ENCODE measurements at regions not wholly inside any gene's neighbourhood (a gene's known extent, or its start where the extent isn't known, plus 50 kb on each side); places are given as distances from the start of the nearest gene placed in this dataset.
A peak's percentile ranks its signal among the peaks of the same experiment; 100 is the strongest.

- no peak for ATAC-seq (ENCODE audit: low read depth in 2 of 2)
- Mint-ChIP-seq H3K27me3 (peaks cover 17% of the 10 kb centered on the region), H3K4me3 (no peak overlapping the region)
These were observed 65.6 kb upstream of the COPS8 start for GRCh38 chr2:237020090-237020489.

GRCh38 chr2:237022533-237022932 is 63.2 kb upstream of the COPS8 start:
- Histone ChIP-seq H3K27ac (ENCODE audit: insufficient read depth, low read length, poor library complexity, severe bottlenecking) (no peak overlapping the region), H3K36me3 (ENCODE audit: control insufficient read depth, insufficient read depth, low read length) (no peaks in the 10 kb centered on the region), H3K4me3 (ENCODE audit: low read depth, low read length) (no peak overlapping the region), H3K27me3 (ENCODE audit: control insufficient read depth, insufficient read depth, low read length) (peaks cover 7% of the 10 kb centered on the region), H3K4me1 (ENCODE audit: control insufficient read depth, insufficient read depth, low read length, poor library complexity, severe bottlenecking) (no peaks in the 10 kb centered on the region), H3K9me3 (ENCODE audit: control insufficient read depth in 2 of 2, low read length in 2 of 2) (peaks cover 0 to 5% of the 10 kb centered on the region in 2 experiments)
- Mint-ChIP-seq H3K27ac (no peak overlapping the region), H3K4me3 (no peak overlapping the region), H3K9me3 (no peaks in the 10 kb centered on the region), H3K4me1 (peaks cover 0 to 4% (median 0%) of the 10 kb centered on the region in 4 donors), H3K36me3 (no peaks in the 10 kb centered on the region), H3K27me3 (peaks cover 12% of the 10 kb centered on the region)
- no peak for ATAC-seq (ENCODE audit: low read depth in 2 of 2)
- no peak for DNase-seq

More at GRCh38 chr2:237020090-237020489, 65.6 kb upstream of the COPS8 start:
- Histone ChIP-seq H3K4me1 (ENCODE audit: control insufficient read depth, insufficient read depth, low read length, poor library complexity, severe bottlenecking) (no peaks in the 10 kb centered on the region), H3K36me3 (ENCODE audit: control insufficient read depth, insufficient read depth, low read length) (no peaks in the 10 kb centered on the region), H3K27me3 (ENCODE audit: control insufficient read depth, insufficient read depth, low read length) (peaks cover 7% of the 10 kb centered on the region), H3K4me3 (ENCODE audit: low read depth, low read length) (no peak overlapping the region), H3K27ac (ENCODE audit: insufficient read depth, low read length, poor library complexity, severe bottlenecking) (no peak overlapping the region), H3K9me3 (ENCODE audit: control insufficient read depth in 2 of 2, low read length in 2 of 2) (peaks cover 0 to 5% of the 10 kb centered on the region in 2 experiments)
- DNase-seq = no peak
- H3K9me3 Mint-ChIP-seq = no peaks in the 10 kb centered on the region
- H3K4me1 Mint-ChIP-seq = peaks cover 0 to 4% (median 0%) of the 10 kb centered on the region in 4 donors
- H3K36me3 Mint-ChIP-seq = no peaks in the 10 kb centered on the region
- no peak overlapping the region for H3K27ac Mint-ChIP-seq

DNA sequence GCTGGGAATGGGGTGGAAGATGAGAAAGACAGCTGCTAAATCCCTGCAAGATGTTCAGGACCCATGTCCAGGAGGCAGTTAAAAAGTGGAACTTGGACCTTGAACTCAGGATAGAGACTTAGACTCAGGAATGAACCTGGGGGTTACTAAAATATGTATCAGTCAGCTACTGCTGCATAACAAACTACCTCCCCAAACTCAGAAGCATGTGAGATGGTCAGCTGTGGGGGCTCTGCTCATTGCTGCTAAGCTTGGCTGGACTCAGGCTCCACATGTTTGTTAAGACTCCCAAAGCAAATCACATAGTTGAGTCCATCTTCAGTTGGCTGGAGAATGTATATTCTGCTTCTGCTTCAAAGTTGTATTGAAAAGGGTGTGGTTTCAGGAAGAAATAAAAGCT is 61.4 kb upstream of the COPS8 start:
- Mint-ChIP-seq H3K27ac (no peak overlapping the region), H3K9me3 (no peaks in the 10 kb centered on the region), H3K4me3 (no peak overlapping the region), H3K27me3 (peaks cover 9% of the 10 kb centered on the region), H3K36me3 (no peaks in the 10 kb centered on the region), H3K4me1 (peaks cover 0 to 4% (median 0%) of the 10 kb centered on the region in 4 donors)
- Histone ChIP-seq H3K4me3 (ENCODE audit: low read depth, low read length) (no peak overlapping the region), H3K4me1 (ENCODE audit: control insufficient read depth, insufficient read depth, low read length, poor library complexity, severe bottlenecking) (no peaks in the 10 kb centered on the region), H3K36me3 (ENCODE audit: control insufficient read depth, insufficient read depth, low read length) (no peaks in the 10 kb centered on the region), H3K27ac (ENCODE audit: insufficient read depth, low read length, poor library complexity, severe bottlenecking) (no peak overlapping the region), H3K9me3 (ENCODE audit: control insufficient read depth in 2 of 2, low read length in 2 of 2) (peaks cover 0 to 5% of the 10 kb centered on the region in 2 experiments), H3K27me3 (ENCODE audit: control insufficient read depth, insufficient read depth, low read length) (peaks cover 7% of the 10 kb centered on the region)
- DNase-seq = no peak
- no peak for ATAC-seq (ENCODE audit: low read depth in 2 of 2)

DNA sequence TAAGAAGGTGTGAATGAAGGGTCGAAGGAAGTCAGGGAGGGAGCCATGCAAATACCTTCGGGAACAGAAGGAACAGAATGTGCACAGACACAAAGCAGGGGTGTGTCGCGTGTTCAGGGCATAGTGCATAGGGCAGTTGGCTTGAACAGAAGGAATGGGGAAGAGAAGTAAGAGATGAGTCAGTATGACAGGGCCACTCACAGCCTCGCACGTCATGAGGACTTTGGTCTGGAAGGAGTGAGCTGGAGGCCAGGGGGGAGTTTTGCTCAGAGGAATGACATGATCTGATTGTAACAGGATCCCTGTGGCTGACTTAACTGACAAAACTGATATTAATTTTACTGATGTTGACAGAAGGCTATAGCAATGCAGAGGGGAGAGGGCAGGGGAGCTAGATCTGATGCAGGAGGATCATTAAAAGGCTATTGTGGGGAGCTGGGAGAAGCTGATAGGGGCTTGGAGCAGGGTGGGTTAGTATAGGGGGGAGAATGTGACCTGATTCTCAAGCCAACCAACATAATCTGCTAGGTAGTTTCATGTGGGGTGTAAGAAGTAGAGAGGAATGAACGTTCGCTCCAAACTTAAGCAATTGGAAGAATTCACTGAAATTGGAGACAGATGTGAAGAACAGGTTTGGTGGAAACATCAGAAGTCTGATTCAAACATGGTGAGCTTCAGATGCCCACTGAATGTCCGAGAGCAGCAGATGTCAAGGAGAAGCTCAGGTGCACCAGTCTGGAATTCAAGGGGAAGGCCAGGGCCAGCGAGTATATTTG is 60.4 kb upstream of the COPS8 start:
- Mint-ChIP-seq H3K4me1 (peaks cover 0 to 4% (median 0%) of the 10 kb centered on the region in 4 donors), H3K36me3 (no peaks in the 10 kb centered on the region), H3K27me3 (no peaks in the 10 kb centered on the region), H3K4me3 (no peak overlapping the region), H3K27ac (no peak overlapping the region), H3K9me3 (no peaks in the 10 kb centered on the region)
- Histone ChIP-seq H3K4me3 (ENCODE audit: low read depth, low read length) (no peak overlapping the region), H3K27ac (ENCODE audit: insufficient read depth, low read length, poor library complexity, severe bottlenecking) (no peak overlapping the region), H3K36me3 (ENCODE audit: control insufficient read depth, insufficient read depth, low read length) (no peaks in the 10 kb centered on the region), H3K9me3 (ENCODE audit: control insufficient read depth in 2 of 2, low read length in 2 of 2) (peaks cover 0 to 5% of the 10 kb centered on the region in 2 experiments), H3K27me3 (ENCODE audit: control insufficient read depth, insufficient read depth, low read length) (peaks cover 7% of the 10 kb centered on the region), H3K4me1 (ENCODE audit: control insufficient read depth, insufficient read depth, low read length, poor library complexity, severe bottlenecking) (no peaks in the 10 kb centered on the region)
- ATAC-seq (ENCODE audit: low read depth in 2 of 2) (no peak), DNase-seq (no peak)

DNA sequence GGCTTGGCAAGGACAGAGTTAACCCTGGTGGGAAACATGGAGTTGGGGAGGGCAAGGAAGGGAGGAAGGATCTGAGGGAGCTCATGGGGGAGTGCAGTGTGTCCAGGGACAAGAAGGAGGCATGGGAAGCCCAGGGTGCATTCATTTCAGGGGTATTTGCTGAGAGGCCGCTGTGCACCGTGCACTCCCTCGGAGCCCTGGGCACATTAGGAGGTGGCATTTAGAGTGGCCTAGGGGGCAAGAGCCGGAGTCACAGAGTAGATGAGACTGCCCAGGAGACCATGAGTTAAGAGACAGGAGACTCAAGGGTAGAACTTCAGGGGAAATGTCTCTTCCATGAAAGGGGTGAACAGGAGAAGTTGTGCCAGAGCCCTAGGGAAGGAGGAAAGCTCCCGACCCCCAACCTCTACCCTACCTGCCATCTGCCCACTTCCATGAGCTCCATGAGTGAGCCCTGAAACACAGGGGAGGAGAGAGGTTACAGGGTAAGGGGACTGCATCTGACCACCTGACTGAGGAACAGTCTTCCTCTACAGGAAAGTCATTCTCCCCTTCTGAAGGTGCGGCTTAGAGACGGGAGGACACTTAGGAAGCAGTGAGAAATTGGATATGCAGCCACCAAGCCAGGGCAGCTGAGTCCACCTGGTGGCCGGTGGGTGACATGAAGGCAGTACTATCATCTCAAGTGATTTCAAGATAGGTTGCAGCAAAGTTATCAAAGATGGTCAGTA is 58.5 kb upstream of the COPS8 start:
- no peak for ATAC-seq (ENCODE audit: low read depth in 2 of 2)
- H3K27ac Mint-ChIP-seq = no peak overlapping the region
- Histone ChIP-seq H3K36me3 (ENCODE audit: control insufficient read depth, insufficient read depth, low read length) (no peaks in the 10 kb centered on the region), H3K4me3 (ENCODE audit: low read depth, low read length) (no peak overlapping the region), H3K9me3 (ENCODE audit: control insufficient read depth in 2 of 2, low read length in 2 of 2) (peaks cover 0 to 5% of the 10 kb centered on the region in 2 experiments), H3K4me1 (ENCODE audit: control insufficient read depth, insufficient read depth, low read length, poor library complexity, severe bottlenecking) (no peaks in the 10 kb centered on the region), H3K27me3 (ENCODE audit: control insufficient read depth, insufficient read depth, low read length) (peaks cover 7% of the 10 kb centered on the region), H3K27ac (ENCODE audit: insufficient read depth, low read length, poor library complexity, severe bottlenecking) (no peak overlapping the region)
- H3K9me3 Mint-ChIP-seq = no peaks in the 10 kb centered on the region
- no peaks in the 10 kb centered on the region for H3K4me1 Mint-ChIP-seq
- H3K27me3 Mint-ChIP-seq = no peaks in the 10 kb centered on the region
- peak in 2 of 3 donors; percentile 8 to 23 for DNase-seq
- no peak overlapping the region for H3K4me3 Mint-ChIP-seq
- no peaks in the 10 kb centered on the region for H3K36me3 Mint-ChIP-seq

DNA sequence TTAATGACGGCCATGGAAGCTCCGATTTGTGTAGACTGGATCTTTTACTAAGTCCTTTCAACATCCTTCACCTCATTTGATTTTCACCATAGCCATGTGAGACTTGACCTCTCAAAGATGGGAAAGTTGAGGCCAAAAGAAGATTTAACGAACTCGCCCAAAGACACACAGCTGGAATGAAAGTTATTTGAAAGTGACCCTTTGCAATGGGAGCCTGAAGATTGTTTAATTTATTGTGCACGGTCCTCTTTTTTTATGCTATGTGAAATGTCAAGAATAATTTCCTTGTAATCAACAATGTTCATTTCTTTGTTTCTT is 58.0 kb upstream of the COPS8 start:
- no peaks in the 10 kb centered on the region for H3K4me1 ChIP-seq (ENCODE audit: control insufficient read depth, insufficient read depth, low read length, poor library complexity, severe bottlenecking)
- peaks cover 7% of the 10 kb centered on the region for H3K27me3 ChIP-seq (ENCODE audit: control insufficient read depth, insufficient read depth, low read length)
- no peak overlapping the region for H3K27ac Mint-ChIP-seq
- H3K36me3 ChIP-seq (ENCODE audit: control insufficient read depth, insufficient read depth, low read length) = no peaks in the 10 kb centered on the region
- no peaks in the 10 kb centered on the region for H3K27me3 Mint-ChIP-seq
- H3K4me3 Mint-ChIP-seq = no peak overlapping the region
- H3K9me3 ChIP-seq (ENCODE audit: control insufficient read depth in 2 of 2, low read length in 2 of 2) = peaks cover 0 to 5% of the 10 kb centered on the region in 2 experiments
- H3K27ac ChIP-seq (ENCODE audit: insufficient read depth, low read length, poor library complexity, severe bottlenecking) = no peak overlapping the region
- ATAC-seq (ENCODE audit: low read depth in 2 of 2) (no peak), DNase-seq (no peak)
- no peaks in the 10 kb centered on the region for H3K9me3 Mint-ChIP-seq
- H3K4me1 Mint-ChIP-seq = no peaks in the 10 kb centered on the region
- no peaks in the 10 kb centered on the region for H3K36me3 Mint-ChIP-seq
- no peak overlapping the region for H3K4me3 ChIP-seq (ENCODE audit: low read depth, low read length)

GRCh38 chr2:237030382-237030781 is 55.3 kb upstream of the COPS8 start:
- Histone ChIP-seq H3K27ac (ENCODE audit: insufficient read depth, low read length, poor library complexity, severe bottlenecking) (no peak overlapping the region), H3K4me3 (ENCODE audit: low read depth, low read length) (no peak overlapping the region), H3K27me3 (ENCODE audit: control insufficient read depth, insufficient read depth, low read length) (no peaks in the 10 kb centered on the region), H3K9me3 (ENCODE audit: control insufficient read depth in 2 of 2, low read length in 2 of 2) (no peaks in the 10 kb centered on the region), H3K4me1 (ENCODE audit: control insufficient read depth, insufficient read depth, low read length, poor library complexity, severe bottlenecking) (no peaks in the 10 kb centered on the region), H3K36me3 (ENCODE audit: control insufficient read depth, insufficient read depth, low read length) (no peaks in the 10 kb centered on the region)
- peaks cover 0 to 1% (median 0%) of the 10 kb centered on the region in 7 donors for H3K9me3 Mint-ChIP-seq
- no peak overlapping the region for H3K4me3 Mint-ChIP-seq
- ATAC-seq (ENCODE audit: low read depth in 2 of 2) = no peak
- H3K27me3 Mint-ChIP-seq = peaks cover 16% of the 10 kb centered on the region
- H3K27ac Mint-ChIP-seq = no peak overlapping the region
- H3K4me1 Mint-ChIP-seq = no peaks in the 10 kb centered on the region
- DNase-seq = no peak
- H3K36me3 Mint-ChIP-seq = no peaks in the 10 kb centered on the region

Measured in CD4-positive, CD25-positive, alpha-beta regulatory T cell (primary cell).